ENCODE measurements at regions not wholly inside any gene's neighbourhood (a gene's known extent, or its start where the extent isn't known, plus 50 kb on each side); places are given as distances from the start of the nearest gene placed in this dataset.
A peak's percentile ranks its signal among the peaks of the same experiment; 100 is the strongest.
"Not testable (repeated sequence)": the region's sequence is repeated elsewhere in the genome, so short reads cannot be mapped to it uniquely, and the experiment has no call there.

DNA sequence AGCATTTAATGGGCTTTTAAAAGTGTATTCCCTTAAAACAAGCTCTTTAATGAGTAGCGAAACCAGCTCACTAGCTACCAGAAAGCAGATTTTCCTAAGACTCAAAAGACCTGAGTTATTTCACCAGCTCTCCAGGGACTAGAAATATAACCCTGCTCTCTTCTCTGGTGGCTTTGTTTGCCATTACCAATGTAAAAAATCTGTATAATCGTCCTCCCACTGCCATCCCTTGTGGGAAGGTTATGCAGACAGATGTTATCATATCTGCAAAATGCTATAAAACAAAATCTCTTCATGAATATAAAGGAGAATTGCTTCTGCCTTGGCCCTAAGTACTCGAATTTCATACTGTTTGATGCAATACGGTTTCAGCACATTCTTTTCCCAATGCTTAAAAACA, 335.2 kb downstream of the NUP35 start:
- DNase-seq (ENCODE audit: low spot score): no peak

DNA sequence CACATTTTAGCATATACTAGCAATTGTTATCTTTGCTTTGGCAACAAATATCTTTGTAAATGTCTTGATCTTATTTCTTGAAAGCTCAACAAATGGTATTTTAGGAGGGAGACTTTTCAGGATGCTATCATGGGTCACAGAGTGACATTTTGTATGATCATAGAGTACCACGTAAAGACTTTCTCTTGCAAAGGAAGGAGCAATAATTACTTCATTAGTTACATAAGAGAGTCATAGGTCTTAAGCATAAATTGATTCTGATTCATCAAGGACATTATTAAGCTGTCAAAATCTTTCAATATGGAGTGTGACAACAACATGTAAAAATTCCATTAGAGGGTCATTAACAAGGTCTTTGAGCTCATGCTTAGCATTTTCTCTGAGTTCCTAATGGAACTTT, 339.6 kb downstream of the NUP35 start:
- no peak for DNase-seq (ENCODE audit: low spot score)

DNA sequence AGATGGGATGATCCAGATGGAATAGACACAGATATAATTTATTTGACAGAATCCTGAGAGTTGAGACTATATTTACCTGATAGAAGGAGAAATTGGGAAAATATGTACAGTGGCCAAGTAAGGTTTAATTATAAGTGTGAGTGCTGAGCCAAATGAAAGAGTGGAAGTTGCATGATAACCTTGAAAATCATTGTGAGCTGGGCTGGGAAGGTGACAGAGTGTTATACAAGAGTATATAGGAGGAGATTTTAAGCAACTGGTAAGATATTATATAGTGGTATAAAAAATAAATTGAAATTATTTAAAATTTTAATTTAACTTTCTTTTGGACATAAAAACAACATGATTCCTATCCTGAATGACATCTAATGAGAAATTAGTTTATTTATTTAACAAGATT, 340.8 kb downstream of the NUP35 start:
- no peak for DNase-seq (ENCODE audit: low spot score)

DNA sequence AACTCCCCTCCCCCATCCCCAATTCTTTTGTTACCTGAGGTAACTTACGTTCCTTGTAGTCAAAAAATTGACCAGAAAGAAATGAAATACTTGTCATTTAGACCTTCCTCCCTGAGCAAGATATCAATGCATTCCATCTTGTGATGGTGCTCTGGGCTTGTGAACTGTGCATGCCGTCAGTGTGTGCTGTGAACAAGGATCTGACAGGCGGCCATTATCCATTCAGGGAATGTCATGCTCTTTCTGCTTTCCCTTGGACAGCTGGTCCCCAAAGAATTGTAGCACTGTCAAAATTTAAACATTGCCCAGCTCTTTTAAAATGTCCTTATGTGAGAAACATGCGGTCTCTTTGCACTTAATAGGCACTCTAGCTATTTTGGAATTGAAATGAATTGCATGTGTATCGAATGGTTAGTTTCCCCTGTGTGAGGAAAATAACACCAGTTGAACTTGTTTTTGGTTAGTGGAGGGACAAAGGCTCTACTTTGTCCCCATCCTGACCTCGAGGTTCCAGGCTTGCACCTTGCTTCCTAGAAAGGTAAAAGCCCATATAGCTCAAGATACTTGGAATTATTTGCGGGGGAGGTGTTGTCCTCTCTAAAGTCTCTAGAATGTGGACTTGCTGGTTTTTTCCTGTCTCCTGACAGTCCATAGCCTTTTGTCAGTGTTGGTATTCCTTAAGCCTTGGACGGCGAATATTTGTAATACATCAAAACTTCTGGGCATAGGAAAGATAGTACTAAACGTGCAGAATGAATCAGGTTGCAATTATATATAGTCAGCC, 350.9 kb downstream of the NUP35 start:
- no peak for DNase-seq (ENCODE audit: low spot score)

DNA sequence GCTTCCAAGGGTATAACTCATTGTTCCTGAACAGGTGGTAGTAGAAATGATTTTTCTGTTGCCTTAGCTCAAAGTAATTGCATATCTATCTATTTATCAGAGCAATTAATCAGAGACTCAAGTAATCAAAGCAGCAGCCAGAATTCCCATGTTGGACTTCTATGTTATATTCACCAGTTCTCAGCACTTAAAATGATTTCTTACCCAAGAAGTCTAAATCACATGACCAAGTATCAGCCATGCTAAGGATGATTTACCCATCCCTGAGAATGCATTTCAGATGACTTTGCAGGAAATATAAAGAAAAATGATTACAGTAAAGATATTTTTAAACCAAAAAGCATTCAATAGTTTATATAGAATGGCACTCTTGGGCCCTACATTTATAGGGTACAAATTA, 352.2 kb downstream of the NUP35 start:
- DNase-seq (ENCODE audit: low spot score): no peak

DNA sequence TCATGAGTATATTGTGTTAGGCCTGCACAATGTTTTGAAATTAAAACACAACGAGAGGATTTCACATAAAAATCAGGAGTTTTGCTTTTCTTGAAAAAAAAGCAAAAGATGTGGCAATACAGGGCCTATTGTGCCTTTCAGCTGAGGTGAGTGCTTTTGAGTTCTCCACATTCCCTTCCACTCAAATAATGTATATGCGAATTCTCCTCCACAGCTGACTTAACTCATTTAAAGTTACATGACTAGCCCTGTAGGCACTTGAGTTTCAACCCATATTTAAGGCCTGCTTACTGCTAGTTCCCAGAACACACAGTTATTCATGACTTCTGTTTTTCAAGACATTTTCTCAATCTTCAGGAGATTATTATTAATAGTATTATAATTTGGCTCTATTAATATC, 353.1 kb downstream of the NUP35 start:
- DNase-seq (ENCODE audit: low spot score): no peak

DNA sequence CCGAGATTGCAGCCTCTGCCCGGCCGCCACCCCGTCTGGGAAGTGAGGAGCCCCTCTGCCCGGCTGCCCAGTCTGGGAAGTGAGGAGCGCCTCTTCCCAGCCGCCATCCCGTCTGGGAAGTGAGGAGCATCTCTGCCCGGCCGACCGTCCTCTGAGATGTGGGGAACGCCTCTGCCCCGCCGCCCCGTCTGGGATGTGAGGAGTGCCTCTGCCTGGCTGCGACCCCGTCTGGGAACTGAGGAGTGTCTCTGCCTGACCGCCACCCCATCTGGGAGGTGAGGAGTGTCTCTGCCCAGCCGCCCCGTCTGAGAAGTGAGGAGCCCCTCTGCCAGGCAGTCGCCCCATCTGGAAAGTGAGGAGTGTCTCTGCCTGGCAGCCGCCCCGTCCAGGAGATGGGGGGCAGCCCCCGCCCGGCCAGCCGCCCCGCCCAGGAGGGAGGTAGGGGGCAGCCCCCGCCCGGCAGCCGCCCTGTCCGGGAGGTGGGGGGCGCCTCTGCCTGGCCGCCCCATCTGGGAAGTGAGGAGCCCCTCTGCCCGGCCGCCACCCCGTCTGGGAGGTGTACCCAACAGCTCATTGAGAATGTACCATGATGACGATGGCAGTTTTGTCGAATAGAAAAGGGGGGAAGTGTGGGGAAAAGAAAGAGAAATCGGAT, 354.8 kb downstream of the NUP35 start:
- DNase-seq (ENCODE audit: low spot score): not testable (repeated sequence)

DNA sequence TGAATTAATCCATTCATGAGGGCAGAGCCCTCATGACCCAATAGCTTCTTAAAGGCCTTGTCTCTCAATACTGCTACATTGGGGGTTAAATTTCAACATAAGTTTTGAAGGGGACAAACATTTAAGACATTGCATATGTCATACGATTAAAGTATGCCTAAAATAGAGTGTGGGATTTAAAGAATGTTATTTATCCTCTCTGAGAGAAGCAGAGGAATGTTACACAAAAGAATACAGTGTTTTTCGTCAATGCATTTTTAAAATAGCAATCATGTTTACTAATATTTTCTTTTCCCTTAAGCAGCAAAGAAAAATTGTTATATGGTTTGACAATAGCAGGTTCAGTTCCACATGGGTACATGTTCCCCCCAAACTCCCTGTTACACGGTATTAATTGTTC, 363.1 kb downstream of the NUP35 start:
- DNase-seq (ENCODE audit: low spot score): no peak

DNA sequence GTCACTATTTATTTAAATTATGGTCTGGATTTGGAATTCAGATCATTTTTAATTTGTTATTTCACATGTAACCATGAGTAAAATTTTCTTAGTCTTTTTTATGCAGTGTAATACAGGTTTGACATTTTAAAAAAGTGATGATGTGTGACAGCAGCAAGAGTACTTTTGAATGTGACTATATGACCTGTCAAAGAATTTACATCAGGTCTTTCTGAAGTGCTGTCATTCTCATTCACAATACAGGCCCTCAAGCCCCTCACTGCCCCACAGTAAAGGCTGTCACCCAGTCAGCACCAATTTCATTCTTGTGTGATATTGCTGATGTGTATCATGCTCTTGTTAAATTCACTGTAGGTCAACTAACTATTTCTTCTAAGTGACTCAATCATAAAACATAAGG, 364.2 kb downstream of the NUP35 start:
- no peak for DNase-seq (ENCODE audit: low spot score)

DNA sequence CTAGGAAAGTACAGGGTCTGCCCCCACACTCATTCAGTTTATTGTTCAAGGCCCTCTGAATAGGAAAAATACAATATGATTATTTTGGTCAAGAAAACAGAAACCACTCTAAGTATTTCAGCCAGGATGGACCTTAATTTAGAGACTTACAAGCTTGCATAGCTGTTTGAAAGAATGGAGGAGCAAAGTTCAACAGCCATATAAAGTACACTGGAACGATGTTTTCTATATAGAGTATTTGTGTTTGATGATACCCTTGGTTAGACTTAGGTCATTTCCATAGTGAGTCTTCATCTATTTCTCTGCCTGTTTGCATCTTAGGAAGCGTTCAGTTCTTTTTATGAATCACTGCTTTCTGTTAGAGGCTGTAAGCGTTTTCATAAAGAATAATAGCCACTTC, 366.2 kb downstream of the NUP35 start:
- DNase-seq (ENCODE audit: low spot score): no peak

DNA sequence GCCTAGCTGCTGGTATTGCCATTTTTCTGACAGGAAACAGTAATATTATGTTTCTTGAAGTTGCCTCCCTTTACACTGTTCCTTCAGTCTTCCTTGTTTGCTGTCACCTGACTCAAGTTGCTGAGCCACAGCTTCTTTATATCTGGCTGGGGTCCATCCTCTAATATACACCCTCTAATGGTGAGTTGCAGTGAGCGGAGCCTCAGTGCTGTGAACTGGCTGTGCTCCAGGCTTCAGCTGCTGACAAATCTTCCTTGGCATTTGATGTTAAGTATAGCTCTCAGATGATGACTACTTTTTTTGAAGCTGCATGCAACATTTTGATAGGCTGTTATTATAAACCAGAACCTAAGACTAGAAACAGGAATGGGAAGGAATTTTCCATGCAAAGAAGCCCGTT, 366.7 kb downstream of the NUP35 start:
- DNase-seq (ENCODE audit: low spot score): peak; percentile 65

DNA sequence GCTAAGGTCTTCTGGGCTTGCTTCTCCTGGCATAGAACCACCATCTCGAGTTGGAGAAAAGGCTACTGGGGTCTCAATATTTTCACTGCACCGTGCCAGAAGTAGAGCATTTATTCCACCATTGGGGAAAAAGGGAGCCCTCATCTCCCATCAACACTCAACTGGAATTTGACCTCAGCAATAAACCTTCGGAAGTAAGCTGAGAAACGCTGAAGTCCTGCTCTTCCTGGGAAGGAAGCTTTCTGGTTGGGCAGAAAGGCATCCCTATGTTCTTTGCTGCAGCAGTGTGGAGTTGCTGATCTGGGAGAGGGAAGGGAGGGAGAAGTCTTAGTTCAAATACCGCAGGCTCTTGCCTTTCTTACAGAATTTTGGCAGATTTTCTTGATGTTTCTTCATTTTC, 368.8 kb downstream of the NUP35 start:
- DNase-seq (ENCODE audit: low spot score): no peak

DNA sequence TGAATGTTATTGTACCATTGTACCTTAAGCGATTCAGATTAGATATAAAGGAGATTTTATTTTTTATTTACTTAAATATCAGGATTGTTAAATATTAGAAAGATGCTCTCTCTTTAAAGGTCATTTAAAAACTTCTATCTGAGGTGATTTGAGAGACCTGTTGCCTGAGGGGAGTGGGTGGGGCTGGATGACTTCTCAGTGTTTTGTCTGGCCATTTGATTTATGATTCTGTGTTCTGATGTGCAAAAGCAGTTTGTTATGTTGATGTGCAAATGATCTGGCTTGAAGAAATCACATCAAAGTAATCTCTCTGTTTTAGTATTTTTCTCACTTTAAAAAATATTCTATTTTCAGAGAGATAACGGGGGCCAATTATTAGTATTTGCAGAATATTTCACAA, 370.8 kb downstream of the NUP35 start:
- no peak for DNase-seq (ENCODE audit: low spot score)

DNA sequence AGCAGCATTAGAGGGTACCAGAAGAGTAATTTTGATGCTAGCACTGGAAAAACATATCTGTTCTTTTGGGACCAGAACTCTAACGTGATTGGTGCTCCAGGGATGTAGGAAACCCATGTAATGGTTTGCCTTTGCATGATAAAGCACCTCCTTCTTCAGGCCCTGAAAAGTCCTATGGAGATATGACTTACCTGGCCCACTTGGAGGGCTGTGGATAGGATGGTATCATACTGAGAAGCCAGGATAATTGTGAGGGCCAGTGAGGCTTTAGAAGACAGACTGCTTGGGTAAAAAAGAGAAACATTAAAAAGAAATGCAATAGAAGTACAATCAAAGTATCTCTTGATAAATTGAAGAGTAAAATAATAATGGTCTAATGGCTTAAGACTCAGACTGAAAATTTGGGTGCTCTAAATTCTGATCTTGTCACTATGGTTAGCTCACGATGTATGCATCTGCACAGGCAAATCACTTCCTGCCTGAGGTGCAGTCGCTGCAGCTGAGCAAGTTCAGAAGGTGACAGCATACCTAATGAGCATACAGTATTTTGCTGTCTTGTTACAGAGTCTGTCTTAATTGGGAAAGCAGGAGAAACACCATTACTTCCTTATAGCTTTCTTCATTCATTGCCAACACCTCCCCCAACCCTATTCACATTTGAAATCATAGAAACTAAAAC, 371.5 kb downstream of the NUP35 start:
- no peak for DNase-seq (ENCODE audit: low spot score)

DNA sequence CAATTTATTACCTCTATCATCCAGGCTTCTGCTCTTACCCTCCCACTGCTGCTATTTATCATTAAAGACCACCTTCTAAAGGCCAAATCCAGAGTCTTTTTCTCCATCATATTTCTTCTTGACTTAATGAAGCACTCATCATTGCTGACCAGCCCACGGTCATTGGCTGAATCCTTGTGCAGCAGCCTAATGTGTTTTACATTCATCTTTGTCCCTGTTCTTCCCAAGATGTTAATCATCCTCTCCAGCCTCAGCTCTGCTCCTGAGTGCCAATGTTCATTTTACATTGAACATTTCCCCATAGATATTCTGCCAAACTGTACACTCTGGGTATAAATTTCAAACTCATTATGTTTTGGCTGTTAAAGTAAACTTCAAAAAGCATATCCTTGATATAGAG, 373.6 kb downstream of the NUP35 start:
- DNase-seq (ENCODE audit: low spot score): no peak

DNA sequence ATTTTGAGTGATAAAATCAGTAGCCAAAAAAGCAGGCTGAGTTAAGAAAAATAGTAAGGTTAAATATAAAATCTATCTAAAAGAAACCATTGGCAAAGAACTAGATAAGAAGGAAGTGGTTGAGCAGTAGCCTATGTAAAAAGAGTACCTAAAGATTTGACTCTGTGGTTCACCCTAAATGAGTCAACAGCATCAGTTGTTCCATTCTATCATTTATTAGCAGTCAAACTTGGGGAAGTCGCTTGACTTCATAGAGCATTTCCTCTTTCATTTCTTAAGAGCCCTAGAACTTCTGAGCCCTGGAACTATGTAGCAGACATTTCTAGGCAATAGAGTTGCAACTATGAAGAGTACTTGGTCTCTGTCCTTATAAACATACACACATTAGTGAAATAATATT, 381.7 kb downstream of the NUP35 start:
- DNase-seq (ENCODE audit: low spot score): no peak

DNA sequence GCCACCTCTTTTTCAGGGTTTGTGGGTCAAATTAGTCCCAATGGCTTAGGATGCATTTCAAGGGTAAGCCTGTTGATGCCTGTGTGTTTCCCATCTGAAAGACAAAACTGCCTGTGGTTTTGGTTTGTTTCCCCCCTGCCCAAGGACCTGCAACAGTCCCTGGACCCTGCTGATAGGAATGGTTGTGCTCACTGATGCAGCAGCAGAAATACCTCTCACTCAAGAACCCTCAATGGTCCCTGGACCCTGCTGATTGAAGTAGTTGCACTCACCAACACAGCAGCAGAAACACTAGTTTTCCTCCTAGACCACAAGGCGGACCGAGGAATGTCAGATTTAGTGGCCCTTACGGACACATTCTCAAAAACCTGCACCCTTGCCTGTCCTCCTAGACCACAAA, 386.9 kb downstream of the NUP35 start:
- no peak for DNase-seq (ENCODE audit: low spot score)

DNA sequence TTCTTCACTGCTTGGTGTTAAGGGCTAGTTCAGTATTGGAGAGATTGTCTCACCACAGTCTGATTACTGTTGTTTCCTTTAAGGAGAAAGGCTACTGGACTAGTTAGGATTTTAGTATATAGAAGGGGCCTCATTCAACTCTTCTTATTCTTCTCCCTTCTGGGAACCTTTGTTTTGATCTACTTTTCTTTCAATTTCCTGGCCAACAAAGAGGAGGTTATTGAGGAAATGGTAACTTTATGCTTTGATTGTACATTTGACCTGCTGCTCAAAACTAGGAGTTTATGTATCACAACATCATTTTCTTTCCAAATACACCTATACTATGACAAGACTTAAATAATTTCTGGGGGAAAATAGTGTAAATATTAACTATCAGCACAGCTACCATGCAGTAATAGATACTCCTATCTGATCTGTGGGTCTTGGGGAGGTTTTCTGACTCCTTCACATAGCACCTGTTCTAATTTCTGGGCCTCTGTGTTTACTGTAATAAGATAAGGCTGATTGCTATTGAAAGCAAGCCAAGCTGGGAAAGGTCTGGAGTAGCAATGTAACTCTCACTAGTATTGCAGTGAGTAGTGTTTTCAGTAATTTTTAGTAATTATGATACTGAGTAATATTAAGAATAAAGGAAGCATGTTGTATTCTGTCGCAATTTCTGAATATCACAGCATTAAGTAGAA, 395.3 kb downstream of the NUP35 start:
- DNase-seq (ENCODE audit: low spot score): no peak

DNA sequence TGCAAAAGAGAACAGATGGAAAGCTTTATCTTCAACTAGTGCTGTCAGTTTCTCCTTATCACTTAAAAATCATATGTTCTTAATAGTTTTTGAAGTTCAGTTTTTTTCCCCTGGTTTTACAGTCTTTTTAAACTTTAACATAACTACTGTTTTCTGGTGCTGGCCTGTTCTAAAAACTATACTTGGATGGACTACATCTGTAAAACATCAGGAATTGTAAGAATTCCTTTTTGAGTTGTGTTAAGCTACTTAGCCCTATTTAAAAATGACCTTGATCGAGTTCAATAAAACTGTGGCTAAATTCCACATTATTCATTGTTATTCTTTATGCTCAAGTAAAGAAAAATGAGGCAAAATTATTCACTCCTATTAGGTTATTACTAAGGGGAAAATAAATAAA, 397.7 kb downstream of the NUP35 start:
- DNase-seq (ENCODE audit: low spot score): no peak

DNA sequence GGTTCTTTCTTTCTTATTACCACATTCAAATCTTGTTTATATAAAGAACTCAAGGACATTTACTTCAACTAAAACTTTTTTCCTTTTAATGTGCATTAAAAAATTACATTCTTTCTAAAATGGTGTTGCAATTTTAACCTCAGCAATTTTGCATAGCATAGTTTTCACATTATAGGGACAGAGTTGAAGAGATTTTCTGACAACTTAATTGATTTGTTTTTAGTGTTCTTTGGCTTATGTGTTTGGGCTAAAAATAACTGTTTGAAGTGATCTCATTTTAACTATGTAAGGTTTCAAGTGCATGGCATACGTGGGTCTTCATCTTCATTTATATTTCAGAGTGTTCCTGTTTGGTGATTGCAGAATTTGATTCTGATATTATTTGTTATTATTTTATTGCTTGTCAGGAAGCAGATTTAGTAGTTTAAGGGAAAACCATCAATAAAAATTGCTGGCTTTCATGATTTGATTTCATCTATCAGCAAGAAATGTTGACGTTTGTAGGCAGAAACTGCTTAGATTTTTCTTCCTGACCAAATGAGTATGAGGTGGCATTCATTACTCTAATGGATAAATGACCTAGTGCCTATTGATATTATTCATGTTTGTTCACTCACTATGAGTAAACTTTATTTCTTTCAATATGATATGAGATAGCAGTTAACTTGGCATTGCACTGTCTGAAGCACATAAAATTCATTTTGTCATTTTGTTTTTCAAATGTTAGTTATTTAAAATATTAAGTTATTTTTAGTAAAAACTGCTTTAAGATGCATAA, 398.4 kb downstream of the NUP35 start:
- DNase-seq (ENCODE audit: low spot score): no peak

DNA sequence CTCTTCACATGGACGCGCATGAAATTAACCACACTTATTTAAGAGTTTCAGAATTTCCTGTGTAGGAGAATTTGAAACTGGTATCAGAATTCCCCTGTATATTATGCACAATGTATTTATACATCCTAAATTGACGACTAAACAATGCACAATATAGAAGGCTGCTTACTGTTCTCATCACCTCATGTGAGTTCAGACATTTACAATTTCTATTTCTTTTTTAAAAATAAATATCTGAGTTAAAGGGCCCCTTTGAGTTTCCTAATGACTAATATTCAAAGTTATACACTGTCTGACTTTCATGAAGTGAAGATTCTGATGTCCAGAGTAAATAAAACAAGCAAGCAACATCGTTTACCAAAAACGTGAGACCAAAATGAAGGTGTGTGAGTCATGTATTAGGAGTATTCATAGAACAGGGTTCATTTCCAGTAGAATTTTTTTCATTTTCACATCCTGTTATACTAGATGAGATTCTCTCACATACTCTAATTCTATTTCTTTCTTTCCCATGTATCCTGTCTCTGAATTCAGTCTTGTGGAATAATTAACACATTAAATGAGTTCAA, 406.2 kb downstream of the NUP35 start:
- DNase-seq (ENCODE audit: low spot score): no peak

DNA sequence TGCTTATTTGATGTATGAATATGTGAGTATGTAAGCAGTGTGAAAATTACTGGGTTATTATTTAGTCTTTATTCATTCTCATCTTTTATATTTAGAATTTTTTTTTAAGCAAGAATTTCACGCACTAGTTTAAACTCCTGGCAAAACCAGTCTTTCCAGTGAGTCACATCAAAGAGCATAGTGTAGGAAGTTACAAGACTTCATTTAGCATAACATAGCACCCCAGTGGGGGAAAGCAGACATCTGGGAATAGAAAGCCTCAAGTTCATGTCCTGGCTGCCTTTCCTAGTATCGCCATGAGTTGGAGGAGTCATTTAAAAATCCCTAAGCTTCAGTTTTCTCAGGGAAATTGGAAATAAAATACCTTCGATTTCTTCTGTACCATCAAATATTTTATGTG, 408.3 kb downstream of the NUP35 start:
- DNase-seq (ENCODE audit: low spot score): no peak

Data from RKO (cell line).